ENCODE measurements at regions not wholly inside any gene's neighbourhood (a gene's known extent, or its start where the extent isn't known, plus 50 kb on each side); places are given as distances from the start of the nearest gene placed in this dataset.
"Not testable (repeated sequence)": the region's sequence is repeated elsewhere in the genome, so short reads cannot be mapped to it uniquely, and the experiment has no call there.

DNA sequence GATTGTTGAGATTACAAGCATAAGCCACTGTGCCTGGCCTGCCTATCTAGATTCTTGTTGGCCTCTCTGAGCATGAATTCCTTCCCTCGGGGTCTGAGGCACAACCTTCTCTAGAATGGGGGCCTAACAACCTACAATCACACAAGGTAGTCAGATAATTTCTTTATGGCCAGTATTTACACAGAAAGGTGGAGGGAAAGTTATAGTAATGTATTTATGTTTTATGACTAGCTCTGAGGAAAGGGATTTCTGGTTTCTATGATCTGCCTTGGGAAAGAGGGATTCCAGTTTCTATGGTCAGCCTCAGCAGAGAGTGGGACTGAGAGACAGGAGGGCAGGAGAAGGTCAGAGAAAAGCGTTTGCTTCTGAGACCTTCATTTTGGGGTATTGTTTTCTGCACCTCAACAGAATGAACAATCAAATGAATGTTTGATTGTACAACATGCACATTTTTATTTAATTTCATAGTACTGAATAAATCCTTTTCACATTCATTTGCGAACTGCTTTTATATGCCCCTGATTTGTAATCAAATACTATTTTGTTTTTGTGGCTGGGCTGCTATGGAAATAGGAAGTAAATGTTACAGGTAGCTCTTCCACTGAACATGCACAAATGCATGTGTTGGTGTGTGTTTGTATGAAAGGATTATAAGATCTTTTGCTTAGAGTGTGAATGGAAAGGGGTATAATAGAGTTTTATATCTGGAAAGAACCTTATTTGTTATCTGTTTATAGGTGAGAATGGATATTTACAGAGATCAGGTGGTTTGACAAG, 499.7 kb upstream of the RGS6 start:
- no peak overlapping the region for H3K4me3 Mint-ChIP-seq
- peaks cover 1% of the 10 kb centered on the region for H3K9me3 Mint-ChIP-seq
- no peak overlapping the region for H3K27ac Mint-ChIP-seq (ENCODE audit: low read depth)
- H3K4me1 Mint-ChIP-seq, result peaks cover 28% of the 10 kb centered on the region
- DNase-seq (ENCODE audit: low spot score in 2 of 2) (no peak), ATAC-seq (replicated peaks; ENCODE audit: extremely low read depth, poor library complexity, severe bottlenecking) (no peak)
- H3K27me3 Mint-ChIP-seq, result no peaks in the 10 kb centered on the region
- H3K36me3 Mint-ChIP-seq (ENCODE audit: insufficient read depth), result peaks cover 6% of the 10 kb centered on the region

DNA sequence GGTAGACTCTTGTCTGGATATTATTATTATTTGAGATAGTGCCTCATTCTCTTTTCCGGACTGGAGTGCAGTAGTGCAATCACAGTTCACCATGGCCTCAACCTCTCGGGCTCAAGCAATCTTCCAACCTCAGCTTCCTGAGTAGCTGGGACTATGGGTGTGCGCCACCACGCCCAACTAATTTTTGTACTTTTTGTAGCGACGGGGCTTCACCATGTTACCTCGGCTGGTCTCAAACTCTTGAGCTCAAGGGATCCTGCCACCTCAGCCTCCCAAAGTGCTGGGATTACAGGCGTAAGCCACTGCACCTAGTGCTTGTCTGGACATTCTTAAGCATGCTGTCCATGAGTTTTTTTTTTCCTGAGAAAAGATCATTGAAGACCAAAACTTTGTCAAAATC, 498.9 kb upstream of the RGS6 start:
- peaks cover 31% of the 10 kb centered on the region for H3K4me1 Mint-ChIP-seq
- H3K27ac Mint-ChIP-seq (ENCODE audit: low read depth), result no peak overlapping the region
- DNase-seq (ENCODE audit: low spot score in 2 of 2) (no peak), ATAC-seq (replicated peaks; ENCODE audit: extremely low read depth, poor library complexity, severe bottlenecking) (no peak)
- no peak overlapping the region for H3K4me3 Mint-ChIP-seq
- peaks cover 6% of the 10 kb centered on the region for H3K36me3 Mint-ChIP-seq (ENCODE audit: insufficient read depth)
- H3K27me3 Mint-ChIP-seq, result no peaks in the 10 kb centered on the region
- H3K9me3 Mint-ChIP-seq, result no peaks in the 10 kb centered on the region

DNA sequence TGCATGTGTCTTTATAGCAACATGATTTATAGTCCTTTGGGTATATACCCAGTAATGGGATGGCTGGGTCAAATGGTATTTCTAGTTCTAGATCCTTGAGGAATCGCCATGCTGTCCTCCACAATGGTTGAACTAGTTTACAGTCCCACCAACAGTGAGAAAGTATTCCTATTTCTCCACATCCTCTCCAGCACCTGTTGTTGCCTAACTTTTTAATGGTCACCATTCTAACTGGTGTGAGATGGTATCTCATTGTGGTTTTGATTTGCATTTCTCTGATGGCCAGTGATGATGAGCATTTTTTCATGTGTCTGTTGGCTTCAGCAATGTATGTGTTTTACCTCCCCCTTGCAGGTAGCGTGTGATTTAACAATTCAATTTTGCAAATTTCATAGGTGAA, 496.6 kb upstream of the RGS6 start:
- H3K4me1 Mint-ChIP-seq, result peaks cover 38% of the 10 kb centered on the region
- not testable (repeated sequence) for H3K27ac Mint-ChIP-seq (ENCODE audit: low read depth); ATAC-seq (replicated peaks; ENCODE audit: extremely low read depth, poor library complexity, severe bottlenecking); H3K36me3 Mint-ChIP-seq (ENCODE audit: insufficient read depth); DNase-seq (ENCODE audit: low spot score in 2 of 2); H3K9me3 Mint-ChIP-seq; H3K27me3 Mint-ChIP-seq; H3K4me3 Mint-ChIP-seq

DNA sequence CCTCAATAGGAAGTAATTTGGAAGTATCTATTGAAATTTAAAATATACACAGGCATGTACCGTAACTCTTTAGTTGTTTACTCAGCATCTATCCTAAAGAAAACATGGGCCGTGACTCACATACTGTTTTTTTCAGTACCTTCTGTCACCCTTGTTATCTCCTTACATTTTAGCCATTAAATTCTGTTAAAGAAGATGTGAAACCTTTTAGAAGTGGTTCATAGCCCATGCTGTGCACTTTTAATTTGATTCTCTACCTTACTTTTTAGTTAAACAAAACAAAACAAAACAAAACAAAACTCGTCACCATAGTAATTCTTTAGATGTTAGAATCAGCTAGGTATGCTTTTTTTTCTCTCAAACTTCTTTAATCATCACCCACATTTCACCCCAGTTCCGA, 494.4 kb upstream of the RGS6 start:
- H3K4me3 Mint-ChIP-seq, result no peak overlapping the region
- DNase-seq (ENCODE audit: low spot score in 2 of 2), result no peak
- peaks cover 6% of the 10 kb centered on the region for H3K36me3 Mint-ChIP-seq (ENCODE audit: insufficient read depth)
- peak overlapping the region; percentile 22 for H3K27ac Mint-ChIP-seq (ENCODE audit: low read depth)
- peaks cover 28% of the 10 kb centered on the region for H3K4me1 Mint-ChIP-seq
- no peak for ATAC-seq (replicated peaks; ENCODE audit: extremely low read depth, poor library complexity, severe bottlenecking)
- H3K27me3 Mint-ChIP-seq, result no peaks in the 10 kb centered on the region
- H3K9me3 Mint-ChIP-seq, result no peaks in the 10 kb centered on the region

DNA sequence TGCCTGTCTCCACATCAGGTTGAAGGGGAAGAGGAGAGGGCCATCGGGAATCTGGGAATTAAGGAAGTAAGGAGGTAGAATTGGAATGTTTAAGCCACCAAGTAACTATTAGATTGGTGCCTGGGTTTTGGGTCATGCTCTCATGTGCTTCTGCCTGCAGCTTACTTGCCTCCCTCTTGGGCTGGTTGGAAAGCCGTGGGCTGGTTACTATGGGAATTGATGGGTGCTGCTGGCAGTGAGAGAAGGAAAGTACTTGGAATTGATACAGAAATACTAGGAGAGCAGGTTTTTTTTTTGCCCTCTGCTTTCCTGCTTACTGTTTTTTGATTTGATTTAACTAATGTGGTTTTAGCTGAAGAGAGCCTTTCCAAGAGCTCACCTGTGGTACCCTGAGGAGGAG, 493.5 kb upstream of the RGS6 start:
- no peak for DNase-seq (ENCODE audit: low spot score in 2 of 2)
- Mint-ChIP-seq H3K27me3 (no peaks in the 10 kb centered on the region), H3K4me1 (peaks cover 20% of the 10 kb centered on the region), H3K4me3 (no peak overlapping the region), H3K9me3 (no peaks in the 10 kb centered on the region), H3K27ac (ENCODE audit: low read depth) (peak overlapping the region; percentile 22), H3K36me3 (ENCODE audit: insufficient read depth) (peaks cover 6% of the 10 kb centered on the region)
- no peak for ATAC-seq (replicated peaks; ENCODE audit: extremely low read depth, poor library complexity, severe bottlenecking)

DNA sequence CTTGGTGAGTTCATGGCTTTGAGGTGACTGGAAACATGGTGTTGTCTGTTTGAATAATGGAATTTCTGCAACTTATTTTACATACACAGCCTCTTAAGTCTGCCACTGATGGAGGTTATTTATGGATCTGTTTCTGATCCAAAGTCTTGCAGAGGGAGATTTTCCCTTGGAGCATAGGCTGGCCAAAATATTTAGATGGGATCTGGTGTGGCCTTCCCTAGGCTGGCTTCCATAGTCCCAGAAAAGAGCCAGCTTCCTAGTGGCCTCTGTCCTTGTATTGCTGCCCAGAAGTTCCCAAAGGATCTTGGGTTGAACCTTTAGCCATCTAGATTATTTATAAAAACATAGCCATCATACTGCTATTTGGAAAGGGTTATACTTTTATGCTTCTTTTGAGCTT, 491.1 kb upstream of the RGS6 start:
- ATAC-seq (replicated peaks; ENCODE audit: extremely low read depth, poor library complexity, severe bottlenecking) (no peak), DNase-seq (ENCODE audit: low spot score in 2 of 2) (no peak)
- peaks cover 16% of the 10 kb centered on the region for H3K4me1 Mint-ChIP-seq
- peaks cover 2% of the 10 kb centered on the region for H3K36me3 Mint-ChIP-seq (ENCODE audit: insufficient read depth)
- H3K27ac Mint-ChIP-seq (ENCODE audit: low read depth), result no peak overlapping the region
- no peak overlapping the region for H3K4me3 Mint-ChIP-seq
- no peaks in the 10 kb centered on the region for H3K27me3 Mint-ChIP-seq
- no peaks in the 10 kb centered on the region for H3K9me3 Mint-ChIP-seq

DNA sequence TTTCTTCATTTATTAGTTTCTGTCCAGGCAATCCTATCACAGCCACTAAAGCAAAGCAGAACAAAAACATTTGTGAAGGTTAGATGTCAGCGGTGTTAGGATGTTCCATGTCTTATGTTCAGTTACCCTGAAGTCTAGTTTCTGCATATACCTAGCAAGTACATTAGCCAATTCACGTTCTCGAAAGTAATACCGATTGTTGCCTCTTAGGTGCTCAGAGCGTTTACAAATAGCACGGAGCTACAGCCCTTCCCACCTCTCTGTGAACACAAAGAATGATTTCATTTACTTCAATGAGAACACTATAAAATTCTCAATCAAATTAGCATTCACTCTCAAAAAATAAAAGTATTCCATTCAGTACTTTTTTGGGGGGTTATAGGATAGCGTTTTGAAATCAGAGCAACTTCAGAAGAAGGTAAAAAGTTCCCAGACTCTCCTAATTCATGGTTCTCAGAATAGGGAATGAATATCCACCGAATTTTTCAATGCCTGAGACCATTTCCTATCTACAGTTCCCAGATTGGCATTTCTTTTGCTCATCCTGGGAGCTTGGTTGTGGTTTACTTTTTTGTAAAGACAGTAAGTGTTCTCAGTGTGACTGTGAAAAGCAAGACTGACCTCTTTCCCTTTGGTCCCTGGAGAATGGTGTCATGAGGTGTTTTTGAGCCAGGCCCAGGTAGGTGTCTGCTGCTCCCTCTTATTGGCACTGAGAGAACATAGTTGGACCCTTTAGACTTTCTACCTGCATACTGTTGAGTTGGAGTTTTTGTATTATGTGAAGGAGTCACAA, 488.0 kb upstream of the RGS6 start:
- no peak overlapping the region for H3K27ac Mint-ChIP-seq (ENCODE audit: low read depth)

DNA sequence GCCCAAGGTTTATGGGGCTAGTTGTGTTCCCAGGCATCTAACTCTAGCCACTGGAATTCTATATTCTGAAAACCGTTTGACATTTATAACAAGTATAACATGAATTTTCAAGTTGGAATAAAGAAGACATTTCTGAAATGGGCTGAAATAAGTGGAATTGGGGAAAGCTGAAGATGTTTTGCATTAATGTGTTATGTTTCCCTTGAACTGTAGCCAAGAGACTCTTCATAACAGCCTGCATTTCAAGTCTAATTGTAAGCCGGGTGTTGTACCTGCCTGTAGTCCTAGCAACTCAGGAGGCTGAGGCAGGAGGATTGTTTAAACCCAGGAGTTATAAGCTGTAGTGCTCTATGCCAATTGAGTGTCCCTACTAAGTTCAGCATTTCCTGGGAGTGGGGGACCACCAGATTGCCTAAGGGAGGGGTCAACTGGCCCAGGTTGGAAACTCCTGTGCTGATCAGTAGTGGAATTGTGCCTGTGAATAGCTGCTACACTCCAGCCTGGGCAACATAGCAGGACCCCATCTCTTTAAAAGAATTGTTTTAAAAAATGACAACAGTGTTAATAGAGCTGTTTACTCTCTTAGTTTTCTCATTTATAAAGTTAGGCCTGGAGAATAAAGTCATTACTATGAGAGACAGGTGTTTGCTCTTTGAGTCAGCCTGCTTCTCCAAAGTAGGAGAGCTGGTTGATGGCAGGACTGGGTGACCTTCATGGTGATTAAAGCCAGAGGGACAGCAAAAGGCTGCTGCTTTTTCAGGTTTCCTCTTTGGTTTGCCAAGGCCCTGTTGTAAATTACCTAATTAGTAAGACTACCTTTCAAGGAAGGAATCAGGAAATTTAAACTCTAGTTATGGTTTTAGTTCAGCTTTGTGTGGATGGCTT, 483.6 kb upstream of the RGS6 start:
- DNase-seq (ENCODE audit: low spot score in 2 of 2) (no peak), ATAC-seq (replicated peaks; ENCODE audit: extremely low read depth, poor library complexity, severe bottlenecking) (no peak)
- Mint-ChIP-seq H3K4me3 (no peak overlapping the region), H3K27me3 (no peaks in the 10 kb centered on the region), H3K36me3 (ENCODE audit: insufficient read depth) (no peaks in the 10 kb centered on the region), H3K9me3 (no peaks in the 10 kb centered on the region), H3K27ac (ENCODE audit: low read depth) (no peak overlapping the region), H3K4me1 (peaks cover 6% of the 10 kb centered on the region)

More for the DNA sequence above, 488.0 kb upstream of the RGS6 start:
- Mint-ChIP-seq H3K4me3 (no peak overlapping the region), H3K9me3 (no peaks in the 10 kb centered on the region), H3K4me1 (peaks cover 8% of the 10 kb centered on the region), H3K36me3 (ENCODE audit: insufficient read depth) (no peaks in the 10 kb centered on the region), H3K27me3 (no peaks in the 10 kb centered on the region)
- ATAC-seq (replicated peaks; ENCODE audit: extremely low read depth, poor library complexity, severe bottlenecking), result no peak
- no peak for DNase-seq (ENCODE audit: low spot score in 2 of 2)

DNA sequence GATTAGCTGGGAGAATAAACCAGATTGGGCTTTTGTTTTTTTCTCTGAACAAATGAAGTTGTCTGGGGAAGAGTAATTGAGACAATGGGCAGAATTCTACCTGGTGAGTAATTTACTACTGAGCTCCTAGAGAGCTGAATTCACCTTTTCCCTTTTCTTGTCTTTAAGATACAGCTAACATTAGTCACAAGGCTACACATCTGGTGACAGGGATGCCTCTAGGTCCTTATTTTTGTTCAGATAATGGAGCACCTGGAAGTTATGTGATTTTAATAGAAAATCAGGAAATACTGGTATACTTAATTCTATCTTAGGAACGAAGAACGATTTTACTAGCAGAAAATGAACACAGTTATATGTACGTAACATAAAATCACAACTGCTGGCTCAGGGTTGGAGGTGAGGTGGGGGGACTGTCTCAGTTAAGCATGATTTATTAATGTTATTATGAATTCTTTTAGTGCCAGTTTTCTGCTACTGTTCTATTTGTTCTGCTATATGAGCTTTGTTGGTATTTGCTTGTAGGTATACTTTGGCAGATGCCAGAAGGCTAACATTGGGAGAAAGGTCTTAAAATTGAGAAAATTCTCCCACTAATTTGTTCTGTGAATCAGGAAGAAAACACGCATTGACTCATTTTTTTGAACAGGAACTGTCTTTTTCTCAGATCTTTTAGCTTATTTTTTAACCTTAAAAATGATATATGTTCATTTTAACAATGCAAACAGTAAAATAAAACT, 482.7 kb upstream of the RGS6 start:
- H3K4me3 Mint-ChIP-seq, result no peak overlapping the region
- peaks cover 12% of the 10 kb centered on the region for H3K4me1 Mint-ChIP-seq
- no peak for DNase-seq (ENCODE audit: low spot score in 2 of 2)
- no peak overlapping the region for H3K27ac Mint-ChIP-seq (ENCODE audit: low read depth)
- no peaks in the 10 kb centered on the region for H3K36me3 Mint-ChIP-seq (ENCODE audit: insufficient read depth)
- no peaks in the 10 kb centered on the region for H3K27me3 Mint-ChIP-seq
- ATAC-seq (replicated peaks; ENCODE audit: extremely low read depth, poor library complexity, severe bottlenecking), result no peak
- no peaks in the 10 kb centered on the region for H3K9me3 Mint-ChIP-seq

DNA sequence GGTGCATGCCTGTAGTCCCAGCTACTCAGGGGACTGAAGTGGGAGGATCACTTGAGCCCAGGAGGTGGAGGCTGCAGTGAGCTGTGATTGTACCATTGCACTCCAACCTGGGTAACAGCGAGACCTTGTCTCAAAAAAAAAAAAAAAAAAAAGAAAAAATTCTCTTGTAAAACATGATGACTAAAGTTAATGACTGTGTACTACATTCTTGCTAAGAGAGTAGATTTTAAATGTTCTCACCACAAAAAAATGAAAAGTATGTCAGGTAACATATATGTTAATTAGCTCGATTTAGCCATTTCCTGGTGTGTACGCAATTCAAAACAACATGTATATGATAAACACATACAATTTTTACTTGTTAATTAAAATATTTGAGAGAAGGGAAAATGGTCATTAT, 480.7 kb upstream of the RGS6 start:
- no peaks in the 10 kb centered on the region for H3K36me3 Mint-ChIP-seq (ENCODE audit: insufficient read depth)
- no peak overlapping the region for H3K4me3 Mint-ChIP-seq
- no peaks in the 10 kb centered on the region for H3K9me3 Mint-ChIP-seq
- DNase-seq (ENCODE audit: low spot score in 2 of 2) (no peak), ATAC-seq (replicated peaks; ENCODE audit: extremely low read depth, poor library complexity, severe bottlenecking) (no peak)
- no peaks in the 10 kb centered on the region for H3K27me3 Mint-ChIP-seq
- H3K4me1 Mint-ChIP-seq, result peaks cover 21% of the 10 kb centered on the region
- H3K27ac Mint-ChIP-seq (ENCODE audit: low read depth), result no peak overlapping the region

DNA sequence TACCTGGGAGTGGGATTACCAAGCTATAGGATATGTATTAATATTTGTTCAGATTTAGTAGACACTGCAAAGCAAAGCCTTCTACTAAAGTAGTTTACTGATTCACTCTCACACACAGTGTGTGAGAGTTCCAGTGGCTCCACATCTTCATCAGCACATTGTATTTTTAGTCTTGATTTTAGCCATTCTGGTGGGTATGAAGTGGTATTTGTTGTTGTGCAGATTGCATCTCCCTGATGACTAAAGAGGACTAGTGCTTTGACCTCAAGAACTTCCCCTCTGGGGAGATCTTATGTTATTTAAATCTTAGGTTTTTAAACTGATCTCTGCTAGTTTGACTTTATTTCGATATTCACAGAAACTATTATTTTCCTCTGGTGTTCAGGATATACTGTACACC, 479.7 kb upstream of the RGS6 start:
- Mint-ChIP-seq H3K4me1 (peaks cover 21% of the 10 kb centered on the region), H3K27ac (ENCODE audit: low read depth) (no peak overlapping the region), H3K4me3 (no peak overlapping the region), H3K27me3 (no peaks in the 10 kb centered on the region), H3K9me3 (no peaks in the 10 kb centered on the region), H3K36me3 (ENCODE audit: insufficient read depth) (peaks cover 2% of the 10 kb centered on the region)
- ATAC-seq (replicated peaks; ENCODE audit: extremely low read depth, poor library complexity, severe bottlenecking), result no peak
- DNase-seq (ENCODE audit: low spot score in 2 of 2), result no peak

DNA sequence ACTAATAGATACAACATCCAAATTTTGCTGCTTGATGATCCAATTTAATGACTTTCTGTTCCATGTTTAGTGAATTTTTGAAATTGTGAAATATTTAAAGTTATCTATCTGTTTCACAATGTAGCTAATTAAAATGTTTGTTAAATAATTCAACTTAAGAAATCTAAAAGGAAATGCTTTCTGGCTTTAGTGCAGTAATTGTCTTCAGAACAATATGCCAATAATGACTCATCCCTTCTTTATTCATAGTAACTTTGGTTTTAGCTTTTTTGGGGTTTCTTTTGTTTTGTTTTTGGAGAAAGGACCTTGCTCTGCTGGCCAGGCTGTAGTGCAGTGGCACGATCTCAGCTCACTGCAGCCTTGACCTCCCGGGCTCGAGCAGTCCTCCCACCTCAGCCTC, 479.2 kb upstream of the RGS6 start:
- Mint-ChIP-seq H3K9me3 (no peaks in the 10 kb centered on the region), H3K27me3 (no peaks in the 10 kb centered on the region), H3K36me3 (ENCODE audit: insufficient read depth) (peaks cover 2% of the 10 kb centered on the region), H3K4me1 (peaks cover 19% of the 10 kb centered on the region), H3K4me3 (no peak overlapping the region), H3K27ac (ENCODE audit: low read depth) (no peak overlapping the region)
- no peak for ATAC-seq (replicated peaks; ENCODE audit: extremely low read depth, poor library complexity, severe bottlenecking)
- no peak for DNase-seq (ENCODE audit: low spot score in 2 of 2)
